ENCODE measurements at regions not wholly inside any gene's neighbourhood (a gene's known extent, or its start where the extent isn't known, plus 50 kb on each side); places are given as distances from the start of the nearest gene placed in this dataset.

DNA sequence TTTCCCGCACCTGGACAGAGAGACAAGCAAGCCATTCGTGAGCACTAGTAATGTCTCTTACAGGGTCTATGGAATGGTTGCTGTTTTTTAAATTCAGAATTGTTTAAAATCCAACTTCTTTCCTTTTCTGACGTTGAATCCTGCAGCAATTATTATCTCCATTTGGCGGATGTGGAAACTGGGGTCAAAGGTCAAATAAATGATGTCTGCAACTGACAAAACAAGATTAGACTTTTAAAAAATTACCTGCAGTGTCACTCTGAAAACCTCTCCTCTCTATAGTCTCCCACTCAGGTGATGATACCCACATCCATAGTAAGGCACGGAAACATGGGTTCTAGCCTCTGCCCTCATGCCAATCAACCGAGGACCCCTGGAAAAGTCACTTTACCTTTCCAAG lies 142.7 kb upstream of the SMIM23 start:
- no peaks in the 10 kb centered on the region for H3K9me3 ChIP-seq
- TF ChIP-seq, protein P1, sequence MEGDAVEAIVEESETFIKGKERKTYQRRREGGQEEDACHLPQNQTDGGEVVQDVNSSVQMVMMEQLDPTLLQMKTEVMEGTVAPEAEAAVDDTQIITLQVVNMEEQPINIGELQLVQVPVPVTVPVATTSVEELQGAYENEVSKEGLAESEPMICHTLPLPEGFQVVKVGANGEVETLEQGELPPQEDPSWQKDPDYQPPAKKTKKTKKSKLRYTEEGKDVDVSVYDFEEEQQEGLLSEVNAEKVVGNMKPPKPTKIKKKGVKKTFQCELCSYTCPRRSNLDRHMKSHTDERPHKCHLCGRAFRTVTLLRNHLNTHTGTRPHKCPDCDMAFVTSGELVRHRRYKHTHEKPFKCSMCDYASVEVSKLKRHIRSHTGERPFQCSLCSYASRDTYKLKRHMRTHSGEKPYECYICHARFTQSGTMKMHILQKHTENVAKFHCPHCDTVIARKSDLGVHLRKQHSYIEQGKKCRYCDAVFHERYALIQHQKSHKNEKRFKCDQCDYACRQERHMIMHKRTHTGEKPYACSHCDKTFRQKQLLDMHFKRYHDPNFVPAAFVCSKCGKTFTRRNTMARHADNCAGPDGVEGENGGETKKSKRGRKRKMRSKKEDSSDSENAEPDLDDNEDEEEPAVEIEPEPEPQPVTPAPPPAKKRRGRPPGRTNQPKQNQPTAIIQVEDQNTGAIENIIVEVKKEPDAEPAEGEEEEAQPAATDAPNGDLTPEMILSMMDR (IDR thresholded peaks at IDR 0.05), result no peak
- TF ChIP-seq POLR2A (IDR thresholded peaks at IDR 0.05), result no peak
- WGBS (ENCODE audit: insufficient coverage, low coverage, low lambda C conversion rate, missing lambda C conversion rate), result 74% methylated on average over 6 of the region's 6 CpGs
- no peaks in the 10 kb centered on the region for H3K27me3 ChIP-seq
- no peak overlapping the region for H3K4me3 ChIP-seq
- no peak for DNase-seq
- intact Hi-C loops (cut with DNase I), result no loop called here
- no peaks in the 10 kb centered on the region for H3K4me1 ChIP-seq
- H3K27ac ChIP-seq, result no peak overlapping the region
- no peak for ATAC-seq
- H3K36me3 ChIP-seq, result no peaks in the 10 kb centered on the region

DNA sequence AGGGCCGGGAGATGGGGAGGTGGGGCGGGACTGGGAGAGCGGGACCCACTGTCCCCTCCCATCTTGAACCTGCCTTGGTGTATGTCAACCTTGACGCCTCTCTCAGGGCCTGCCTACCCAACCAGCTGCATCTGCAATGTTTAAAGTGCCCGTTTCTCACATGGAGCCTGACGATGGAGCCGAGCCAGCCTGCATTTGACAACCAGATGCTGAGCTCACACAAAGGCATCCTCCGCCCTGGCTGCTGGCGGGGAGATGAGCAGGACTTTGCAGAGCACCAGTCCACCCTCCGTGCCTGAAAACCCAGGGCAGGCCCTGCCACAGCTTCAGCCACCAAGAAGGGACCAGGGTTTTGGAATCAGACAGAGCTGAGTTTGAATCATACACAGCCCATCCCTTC lies 141.1 kb upstream of the SMIM23 start:
- intact Hi-C loops (cut with DNase I), result no loop called here
- ATAC-seq, result no peak
- 43% methylated on average over 1 of the region's 10 CpGs for WGBS (ENCODE audit: insufficient coverage, low coverage, low lambda C conversion rate, missing lambda C conversion rate)

GRCh38 chr5:171646102-171647042 lies 139.2 kb upstream of the SMIM23 start:
- TF ChIP-seq, protein P1 (IDR thresholded peaks at IDR 0.05), result no peak
- no peak for TF ChIP-seq POLR2A (IDR thresholded peaks at IDR 0.05)
- no peak for ATAC-seq

More for the DNA sequence above, 141.1 kb upstream of the SMIM23 start:
- no peak overlapping the region for H3K27ac ChIP-seq
- H3K27me3 ChIP-seq, result no peaks in the 10 kb centered on the region
- no peak for DNase-seq
- no peak overlapping the region for H3K4me3 ChIP-seq
- H3K36me3 ChIP-seq, result no peaks in the 10 kb centered on the region
- no peak for TF ChIP-seq POLR2A (IDR thresholded peaks at IDR 0.05)
- TF ChIP-seq, protein P1 (IDR thresholded peaks at IDR 0.05), result no peak
- no peaks in the 10 kb centered on the region for H3K9me3 ChIP-seq
- no peaks in the 10 kb centered on the region for H3K4me1 ChIP-seq

DNA sequence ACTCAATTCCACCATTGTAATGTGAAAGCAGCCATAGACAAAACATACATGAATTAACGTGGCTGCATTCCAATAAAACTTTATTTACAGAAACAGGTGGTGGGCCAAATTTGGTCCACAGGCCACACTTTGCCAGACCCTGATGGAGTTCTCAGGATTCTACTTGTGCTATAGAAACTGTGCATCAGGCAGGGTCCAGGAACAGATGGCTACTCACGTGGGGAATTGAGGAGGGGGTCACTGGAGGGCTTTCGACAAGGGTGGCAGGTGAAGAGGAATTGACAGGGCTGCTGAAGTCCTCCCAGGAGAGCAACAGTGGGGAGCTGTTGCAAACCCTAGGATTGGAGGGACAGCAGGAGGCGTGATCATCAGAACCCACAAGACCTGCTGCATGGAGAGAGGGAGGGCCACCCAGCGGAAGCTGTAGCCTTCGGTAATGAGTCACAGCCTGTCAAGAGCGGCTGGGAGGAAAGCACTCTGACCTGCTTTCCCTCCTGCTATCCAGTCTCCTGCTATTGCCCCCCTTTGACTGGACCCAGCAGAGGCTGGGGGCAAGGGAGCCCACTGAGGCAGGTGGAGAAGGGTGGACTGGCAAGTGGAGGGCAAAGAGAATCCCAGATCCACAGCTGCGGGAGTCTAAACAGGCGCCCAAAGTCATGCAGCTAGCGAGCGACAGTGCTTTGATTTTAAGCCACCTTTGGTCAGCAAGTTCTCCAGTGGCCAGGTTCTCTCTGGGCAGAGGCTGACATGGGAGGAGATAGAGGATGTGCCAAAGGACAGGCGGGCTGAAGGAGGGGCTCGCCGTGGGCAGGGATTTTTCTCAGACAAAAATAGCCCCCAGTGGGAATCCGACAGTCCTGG lies 138.3 kb upstream of the SMIM23 start:
- intact Hi-C loops (cut with DNase I), result no loop called here
- Histone ChIP-seq H3K27ac (no peak overlapping the region), H3K4me3 (no peak overlapping the region), H3K9me3 (no peaks in the 10 kb centered on the region), H3K36me3 (no peaks in the 10 kb centered on the region), H3K4me1 (no peaks in the 10 kb centered on the region), H3K27me3 (no peaks in the 10 kb centered on the region)
- 26% methylated on average over 10 of the region's 15 CpGs for WGBS (ENCODE audit: insufficient coverage, low coverage, low lambda C conversion rate, missing lambda C conversion rate)
- ATAC-seq, result peak; percentile 35 to 79 (median 58)
- DNase-seq, result no peak
- TF ChIP-seq, protein P1 (IDR thresholded peaks at IDR 0.05), result no peak
- no peak for TF ChIP-seq POLR2A (IDR thresholded peaks at IDR 0.05)

More at GRCh38 chr5:171646102-171647042, 139.2 kb upstream of the SMIM23 start:
- 71% methylated on average over 7 of the region's 14 CpGs for WGBS (ENCODE audit: insufficient coverage, low coverage, low lambda C conversion rate, missing lambda C conversion rate)
- H3K27me3 ChIP-seq, result no peaks in the 10 kb centered on the region
- DNase-seq, result no peak
- H3K36me3 ChIP-seq, result no peaks in the 10 kb centered on the region
- no peaks in the 10 kb centered on the region for H3K4me1 ChIP-seq
- H3K9me3 ChIP-seq, result no peaks in the 10 kb centered on the region
- intact Hi-C loops (cut with DNase I), result no loop called here
- H3K27ac ChIP-seq, result no peak overlapping the region
- no peak overlapping the region for H3K4me3 ChIP-seq

Measured in right lobe of liver (tissue), 6 donors.